ENCODE measurements at regions not wholly inside any gene's neighbourhood (a gene's known extent, or its start where the extent isn't known, plus 50 kb on each side); places are given as distances from the start of the nearest gene placed in this dataset.

DNA sequence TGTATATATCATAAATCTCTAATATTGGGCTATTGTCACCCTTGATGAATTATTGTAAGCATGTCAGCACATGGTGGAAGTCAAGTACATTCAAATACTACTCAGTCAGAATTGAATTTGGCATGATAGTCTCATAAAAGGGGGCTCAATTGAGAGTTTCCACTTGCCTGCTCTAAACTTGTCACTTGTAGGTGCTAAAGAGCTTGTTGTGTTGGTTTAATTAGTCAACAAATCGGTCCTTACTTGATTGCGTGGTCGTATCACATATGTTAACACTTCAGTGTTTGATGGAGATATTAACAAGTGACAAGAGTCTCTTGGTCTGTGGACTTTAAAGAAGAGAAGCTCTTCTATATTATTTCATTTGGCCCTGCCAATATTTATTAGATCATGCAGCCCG is 81.1 kb downstream of the NKX2-1 start:
- TF ChIP-seq POLR2AphosphoS5 (IDR thresholded peaks at IDR 0.05; ENCODE audit: low read depth, low read length) (no peak), YY1 (IDR thresholded peaks at IDR 0.05; ENCODE audit: extremely low read depth, insufficient replicate concordance, low read depth, low read length) (no peak), ZFX (IDR thresholded peaks at IDR 0.05) (no peak), POLR2A (IDR thresholded peaks at IDR 0.05; ENCODE audit: borderline replicate concordance, extremely low read depth, insufficient read depth, insufficient read length) (no peak), RAD21 (IDR thresholded peaks at IDR 0.05; ENCODE audit: low read depth) (no peak), EZH2 (IDR thresholded peaks at IDR 0.05) (no peak), FOSL1 (IDR thresholded peaks at IDR 0.05; ENCODE audit: low read depth) (no peak), JUND (IDR thresholded peaks at IDR 0.05) (no peak), EZH2phosphoT487 (IDR thresholded peaks at IDR 0.05; ENCODE audit: borderline replicate concordance) (no peak), TCF7L2 (IDR thresholded peaks at IDR 0.05; ENCODE audit: borderline replicate concordance, extremely low read depth, insufficient read depth, insufficient read length) (no peak)
- TF ChIP-seq, protein P1, sequence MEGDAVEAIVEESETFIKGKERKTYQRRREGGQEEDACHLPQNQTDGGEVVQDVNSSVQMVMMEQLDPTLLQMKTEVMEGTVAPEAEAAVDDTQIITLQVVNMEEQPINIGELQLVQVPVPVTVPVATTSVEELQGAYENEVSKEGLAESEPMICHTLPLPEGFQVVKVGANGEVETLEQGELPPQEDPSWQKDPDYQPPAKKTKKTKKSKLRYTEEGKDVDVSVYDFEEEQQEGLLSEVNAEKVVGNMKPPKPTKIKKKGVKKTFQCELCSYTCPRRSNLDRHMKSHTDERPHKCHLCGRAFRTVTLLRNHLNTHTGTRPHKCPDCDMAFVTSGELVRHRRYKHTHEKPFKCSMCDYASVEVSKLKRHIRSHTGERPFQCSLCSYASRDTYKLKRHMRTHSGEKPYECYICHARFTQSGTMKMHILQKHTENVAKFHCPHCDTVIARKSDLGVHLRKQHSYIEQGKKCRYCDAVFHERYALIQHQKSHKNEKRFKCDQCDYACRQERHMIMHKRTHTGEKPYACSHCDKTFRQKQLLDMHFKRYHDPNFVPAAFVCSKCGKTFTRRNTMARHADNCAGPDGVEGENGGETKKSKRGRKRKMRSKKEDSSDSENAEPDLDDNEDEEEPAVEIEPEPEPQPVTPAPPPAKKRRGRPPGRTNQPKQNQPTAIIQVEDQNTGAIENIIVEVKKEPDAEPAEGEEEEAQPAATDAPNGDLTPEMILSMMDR (IDR thresholded peaks at IDR 0.05 in 2 of 3, conservative IDR thresholded peaks at IDR 0.05 in 1 of 3; ENCODE audit: borderline replicate concordance in 1 of 3, insufficient read depth in 1 of 3, low read depth in 2 of 3, low read length in 2 of 3), result no peak
- TF ChIP-seq, protein P2, sequence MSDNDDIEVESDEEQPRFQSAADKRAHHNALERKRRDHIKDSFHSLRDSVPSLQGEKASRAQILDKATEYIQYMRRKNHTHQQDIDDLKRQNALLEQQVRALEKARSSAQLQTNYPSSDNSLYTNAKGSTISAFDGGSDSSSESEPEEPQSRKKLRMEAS (IDR thresholded peaks at IDR 0.05), result no peak

Measured in HCT116 (cell line).